ENCODE measurements at regions not wholly inside any gene's neighbourhood (a gene's known extent, or its start where the extent isn't known, plus 50 kb on each side); places are given as distances from the start of the nearest gene placed in this dataset.
A peak's percentile ranks its signal among the peaks of the same experiment; 100 is the strongest.

DNA sequence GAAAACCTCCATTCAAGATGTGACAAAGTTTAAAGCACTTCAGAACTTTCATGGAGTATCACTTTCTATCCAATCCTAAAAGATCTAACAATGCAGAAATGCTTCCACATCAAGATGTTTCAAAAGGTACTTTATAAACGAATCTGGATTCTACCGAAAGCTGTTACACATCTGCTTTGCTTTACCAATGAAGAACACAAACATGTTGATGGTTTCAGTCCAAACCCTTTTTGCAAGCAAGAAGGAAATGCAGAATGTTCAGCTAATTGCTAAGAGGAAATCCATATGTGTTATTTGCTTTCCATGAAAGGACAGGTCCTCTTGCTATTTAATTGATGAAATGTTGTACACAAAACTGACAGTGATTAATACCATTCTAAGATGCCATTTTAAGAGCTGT, 419.6 kb downstream of the EFNA5 start:
- TF ChIP-seq, protein P1, sequence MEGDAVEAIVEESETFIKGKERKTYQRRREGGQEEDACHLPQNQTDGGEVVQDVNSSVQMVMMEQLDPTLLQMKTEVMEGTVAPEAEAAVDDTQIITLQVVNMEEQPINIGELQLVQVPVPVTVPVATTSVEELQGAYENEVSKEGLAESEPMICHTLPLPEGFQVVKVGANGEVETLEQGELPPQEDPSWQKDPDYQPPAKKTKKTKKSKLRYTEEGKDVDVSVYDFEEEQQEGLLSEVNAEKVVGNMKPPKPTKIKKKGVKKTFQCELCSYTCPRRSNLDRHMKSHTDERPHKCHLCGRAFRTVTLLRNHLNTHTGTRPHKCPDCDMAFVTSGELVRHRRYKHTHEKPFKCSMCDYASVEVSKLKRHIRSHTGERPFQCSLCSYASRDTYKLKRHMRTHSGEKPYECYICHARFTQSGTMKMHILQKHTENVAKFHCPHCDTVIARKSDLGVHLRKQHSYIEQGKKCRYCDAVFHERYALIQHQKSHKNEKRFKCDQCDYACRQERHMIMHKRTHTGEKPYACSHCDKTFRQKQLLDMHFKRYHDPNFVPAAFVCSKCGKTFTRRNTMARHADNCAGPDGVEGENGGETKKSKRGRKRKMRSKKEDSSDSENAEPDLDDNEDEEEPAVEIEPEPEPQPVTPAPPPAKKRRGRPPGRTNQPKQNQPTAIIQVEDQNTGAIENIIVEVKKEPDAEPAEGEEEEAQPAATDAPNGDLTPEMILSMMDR (IDR thresholded peaks at IDR 0.05; ENCODE audit: low read depth, low read length), result no peak
- Histone ChIP-seq H3K4me3 (ENCODE audit: low read depth, low read length) (no peak overlapping the region), H3K27me3 (ENCODE audit: control insufficient read depth, insufficient read depth, low read length) (no peaks in the 10 kb centered on the region), H3K27ac (ENCODE audit: low read depth, low read length) (no peak overlapping the region), H3K9me3 (ENCODE audit: control insufficient read depth, insufficient read depth, low read length) (no peaks in the 10 kb centered on the region)
- POLR2A ChIA-PET, result interaction anchor here (0.7 kb wide), 1 partner anchor 78 kb away, joined by 4 read pairs; no protein-coding TSS in a partner anchor
- CTCF ChIA-PET, result interaction anchor here (1.0 kb wide), 1 partner anchor 321 kb away, joined by 4 read pairs; no protein-coding TSS in a partner anchor
- DNase-seq (ENCODE audit: low read depth, low spot score), result no peak

DNA sequence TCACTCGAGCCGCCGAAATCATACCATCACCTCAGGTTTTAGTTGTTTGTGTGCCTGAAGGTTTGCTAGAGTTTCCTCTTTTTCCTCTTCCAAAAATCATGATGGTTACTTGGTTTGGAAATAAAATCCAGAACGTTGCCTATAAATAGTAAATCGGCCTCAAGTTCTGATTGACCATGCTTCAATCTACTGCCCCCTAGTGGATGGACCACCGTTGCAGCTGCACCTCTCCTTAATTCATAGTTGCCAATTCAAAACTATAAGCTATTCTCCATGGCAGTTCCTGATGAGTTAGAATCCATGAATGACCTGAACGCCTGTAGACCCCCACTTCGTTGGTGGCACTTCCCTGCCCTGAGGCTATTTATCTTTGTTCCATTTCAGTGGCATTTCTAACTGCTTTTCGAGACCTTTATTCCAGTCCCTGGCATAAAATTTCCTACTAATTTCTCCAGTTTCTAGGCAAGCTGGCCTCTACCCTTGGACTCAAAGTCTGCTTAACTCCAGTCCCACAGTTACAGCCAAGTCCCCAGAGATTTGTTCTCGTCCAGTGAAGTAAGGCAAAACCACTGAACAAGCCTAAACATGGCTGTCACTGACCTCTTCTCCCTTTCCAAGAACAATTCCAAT, 422.6 kb downstream of the EFNA5 start:
- POLR2A ChIA-PET, result no interaction called here
- no peaks in the 10 kb centered on the region for H3K27me3 ChIP-seq (ENCODE audit: control insufficient read depth, insufficient read depth, low read length)
- DNase-seq (ENCODE audit: low read depth, low spot score), result no peak
- no peak overlapping the region for H3K4me3 ChIP-seq (ENCODE audit: low read depth, low read length)
- CTCF ChIA-PET, result interaction anchor here (0.6 to 3.0 kb wide), 18 partner anchors 9 to 979 kb away, joined by 3 to 12 read pairs (median 3); no protein-coding TSS in a partner anchor
- H3K9me3 ChIP-seq (ENCODE audit: control insufficient read depth, insufficient read depth, low read length), result no peaks in the 10 kb centered on the region
- TF ChIP-seq, protein P1 (IDR thresholded peaks at IDR 0.05; ENCODE audit: low read depth, low read length), result peak; percentile 66
- H3K27ac ChIP-seq (ENCODE audit: low read depth, low read length), result no peak overlapping the region

DNA sequence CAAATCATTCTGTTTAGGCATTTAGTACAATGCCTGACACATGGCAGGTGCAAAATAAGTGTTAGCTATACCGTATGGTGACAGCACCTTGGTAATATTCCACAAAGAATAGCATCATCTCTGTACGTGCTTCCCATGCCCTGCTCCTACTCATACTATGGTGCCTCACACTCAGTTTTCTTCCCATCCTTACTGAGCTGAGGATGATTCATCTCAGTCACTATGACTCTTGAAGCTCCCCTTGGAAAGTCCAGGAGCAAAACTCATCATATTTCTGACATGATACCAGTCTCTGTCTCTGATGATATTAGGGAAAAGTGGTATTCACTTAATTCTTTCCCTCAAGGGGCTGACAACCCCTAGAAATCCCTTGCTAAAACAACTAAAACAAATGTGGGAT, 423.3 kb downstream of the EFNA5 start:
- no peaks in the 10 kb centered on the region for H3K27me3 ChIP-seq (ENCODE audit: control insufficient read depth, insufficient read depth, low read length)
- H3K9me3 ChIP-seq (ENCODE audit: control insufficient read depth, insufficient read depth, low read length), result no peaks in the 10 kb centered on the region
- POLR2A ChIA-PET, result no interaction called here
- DNase-seq (ENCODE audit: low read depth, low spot score), result no peak
- CTCF ChIA-PET, result interaction anchor here (0.6 to 3.0 kb wide), 12 partner anchors 9 to 501 kb away, joined by 3 to 12 read pairs (median 4); no protein-coding TSS in a partner anchor
- TF ChIP-seq, protein P1 (IDR thresholded peaks at IDR 0.05; ENCODE audit: low read depth, low read length), result no peak
- no peak overlapping the region for H3K27ac ChIP-seq (ENCODE audit: low read depth, low read length)
- H3K4me3 ChIP-seq (ENCODE audit: low read depth, low read length), result no peak overlapping the region

DNA sequence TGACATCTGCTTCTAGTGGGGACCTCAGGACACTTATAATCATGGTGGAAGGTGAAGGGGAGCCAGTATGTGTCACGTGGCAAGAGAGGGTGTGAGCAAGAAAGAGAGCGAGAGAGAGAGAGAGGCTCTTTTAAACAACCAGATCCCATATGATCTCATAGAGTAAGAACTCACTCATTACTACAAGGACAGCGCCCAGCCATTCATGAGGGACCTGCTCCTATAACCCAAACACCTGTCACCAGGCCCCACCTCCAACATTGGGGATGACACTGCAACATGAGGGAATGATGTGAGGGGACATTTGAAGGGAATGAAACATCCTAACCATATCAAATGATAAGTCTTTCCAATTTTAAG, 427.5 kb downstream of the EFNA5 start:
- Histone ChIP-seq H3K27ac (ENCODE audit: low read depth, low read length) (no peak overlapping the region), H3K4me3 (ENCODE audit: low read depth, low read length) (no peak overlapping the region), H3K27me3 (ENCODE audit: control insufficient read depth, insufficient read depth, low read length) (no peaks in the 10 kb centered on the region), H3K9me3 (ENCODE audit: control insufficient read depth, insufficient read depth, low read length) (no peaks in the 10 kb centered on the region)
- no peak for DNase-seq (ENCODE audit: low read depth, low spot score)
- ChIA-PET CTCF (no interaction called here), POLR2A (no interaction called here)
- TF ChIP-seq, protein P1 (IDR thresholded peaks at IDR 0.05; ENCODE audit: low read depth, low read length), result no peak

DNA sequence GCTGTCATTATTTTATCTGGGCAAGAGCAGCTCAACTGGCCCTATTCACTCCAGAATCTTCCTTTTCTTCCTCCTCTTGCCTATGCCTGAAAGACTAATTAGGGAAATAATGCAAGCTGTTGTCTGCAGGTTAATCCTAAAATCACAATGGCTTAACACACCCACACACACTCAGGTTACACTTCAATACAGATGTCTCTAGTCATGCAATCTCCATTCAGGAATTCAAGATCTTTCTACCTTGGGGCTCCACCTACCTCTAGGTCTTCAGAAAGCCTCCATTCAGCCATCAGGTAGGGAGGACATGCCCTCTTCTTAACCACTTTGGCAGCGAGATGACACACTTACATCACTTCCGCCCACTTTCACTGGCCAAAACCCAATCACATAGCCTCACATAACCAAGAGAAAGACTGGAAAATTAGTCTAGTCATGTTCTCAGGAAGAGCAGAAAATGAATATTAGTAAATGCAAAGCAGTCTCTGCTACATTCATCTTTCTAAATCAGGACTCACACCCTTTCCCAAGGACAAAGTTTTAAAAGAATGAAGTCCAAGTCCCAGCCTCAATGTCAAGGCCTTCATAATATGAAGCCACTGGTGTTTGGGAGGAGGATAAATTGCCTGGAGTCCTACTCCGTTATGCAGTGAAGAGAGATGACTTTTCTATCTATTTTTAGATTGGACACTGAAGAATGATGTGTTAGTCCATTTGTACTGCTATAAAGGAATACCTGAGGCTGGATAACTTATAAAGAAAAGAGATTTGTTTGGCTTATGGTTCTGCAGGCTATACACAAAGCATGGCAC, 428.1 kb downstream of the EFNA5 start:
- CTCF ChIA-PET, result no interaction called here

More for the DNA sequence above, 428.1 kb downstream of the EFNA5 start:
- TF ChIP-seq, protein P1 (IDR thresholded peaks at IDR 0.05; ENCODE audit: low read depth, low read length), result no peak
- Histone ChIP-seq H3K27me3 (ENCODE audit: control insufficient read depth, insufficient read depth, low read length) (no peaks in the 10 kb centered on the region), H3K9me3 (ENCODE audit: control insufficient read depth, insufficient read depth, low read length) (no peaks in the 10 kb centered on the region), H3K27ac (ENCODE audit: low read depth, low read length) (no peak overlapping the region), H3K4me3 (ENCODE audit: low read depth, low read length) (no peak overlapping the region)
- DNase-seq (ENCODE audit: low read depth, low spot score), result no peak
- POLR2A ChIA-PET, result no interaction called here
